ENCODE measurements at regions not wholly inside any gene's neighbourhood (a gene's known extent, or its start where the extent isn't known, plus 50 kb on each side); places are given as distances from the start of the nearest gene placed in this dataset.
A peak's percentile ranks its signal among the peaks of the same experiment; 100 is the strongest.

GRCh38 chr1:182174513-182174855 is 113.0 kb upstream of the ZNF648 start:
- Histone ChIP-seq H3K36me3 (no peaks in the 10 kb centered on the region), H3K27ac (peak overlapping the region in 9 of 12 donors; percentile 2 to 66 (median 45)), H3K4me3 (no peak overlapping the region), H3K4me1 (peaks cover 0 to 47% (median 9%) of the 10 kb centered on the region in 12 donors), H3K27me3 (no peaks in the 10 kb centered on the region), H3K9me3 (no peaks in the 10 kb centered on the region)
- TF ChIP-seq, protein P1, sequence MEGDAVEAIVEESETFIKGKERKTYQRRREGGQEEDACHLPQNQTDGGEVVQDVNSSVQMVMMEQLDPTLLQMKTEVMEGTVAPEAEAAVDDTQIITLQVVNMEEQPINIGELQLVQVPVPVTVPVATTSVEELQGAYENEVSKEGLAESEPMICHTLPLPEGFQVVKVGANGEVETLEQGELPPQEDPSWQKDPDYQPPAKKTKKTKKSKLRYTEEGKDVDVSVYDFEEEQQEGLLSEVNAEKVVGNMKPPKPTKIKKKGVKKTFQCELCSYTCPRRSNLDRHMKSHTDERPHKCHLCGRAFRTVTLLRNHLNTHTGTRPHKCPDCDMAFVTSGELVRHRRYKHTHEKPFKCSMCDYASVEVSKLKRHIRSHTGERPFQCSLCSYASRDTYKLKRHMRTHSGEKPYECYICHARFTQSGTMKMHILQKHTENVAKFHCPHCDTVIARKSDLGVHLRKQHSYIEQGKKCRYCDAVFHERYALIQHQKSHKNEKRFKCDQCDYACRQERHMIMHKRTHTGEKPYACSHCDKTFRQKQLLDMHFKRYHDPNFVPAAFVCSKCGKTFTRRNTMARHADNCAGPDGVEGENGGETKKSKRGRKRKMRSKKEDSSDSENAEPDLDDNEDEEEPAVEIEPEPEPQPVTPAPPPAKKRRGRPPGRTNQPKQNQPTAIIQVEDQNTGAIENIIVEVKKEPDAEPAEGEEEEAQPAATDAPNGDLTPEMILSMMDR (IDR thresholded peaks at IDR 0.05) = no peak
- no peak for TF ChIP-seq POLR2A (IDR thresholded peaks at IDR 0.05)
- no peak for DNase-seq
- intact Hi-C loops (cut with DNase I) = no loop called here
- 0 to 17% (median 16%) methylated on average over 1 of the region's 1 CpG for WGBS, 4 donors
- no peak for ATAC-seq

DNA sequence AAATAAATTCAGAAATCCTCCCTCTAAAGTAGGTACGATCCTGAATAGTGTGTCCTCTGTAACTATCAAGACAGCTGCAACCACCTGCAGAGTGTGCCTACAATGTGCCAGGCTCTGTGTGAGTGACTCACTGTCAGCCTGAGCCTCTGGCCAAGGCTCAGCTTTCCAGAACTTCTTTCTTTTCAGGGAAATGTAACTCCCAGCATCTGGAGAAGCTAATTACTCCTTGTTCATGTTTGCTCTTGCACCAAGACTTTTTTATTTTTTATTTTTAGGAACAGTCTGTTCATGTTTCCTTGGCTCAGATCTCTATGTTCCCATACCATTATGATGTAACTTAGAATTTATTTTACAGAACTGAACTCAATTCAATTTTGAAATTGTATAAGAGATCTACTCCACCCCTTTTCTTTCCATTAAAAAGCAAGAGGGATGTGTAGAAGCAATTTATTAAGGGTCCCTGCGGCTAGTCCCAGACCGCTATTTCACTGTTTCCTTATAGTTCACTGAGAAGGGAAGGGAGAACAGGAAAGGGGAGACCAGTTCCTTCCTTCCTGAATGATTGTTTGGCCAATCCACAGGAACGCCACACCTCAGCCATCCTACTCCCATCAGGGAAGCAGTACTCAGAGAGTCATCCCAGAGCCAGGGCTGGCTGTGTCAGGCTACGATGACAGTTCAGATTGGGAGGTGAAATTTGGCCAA is 112.4 kb upstream of the ZNF648 start:
- ATAC-seq (peak; percentile 79 to 90 (median 81)), DNase-seq (peak; percentile 29 to 66 (median 60))
- Histone ChIP-seq H3K9me3 (no peaks in the 10 kb centered on the region), H3K36me3 (no peaks in the 10 kb centered on the region), H3K4me3 (no peak overlapping the region), H3K27ac (peak overlapping the region in 10 of 12 donors; percentile 2 to 66 (median 41)), H3K27me3 (no peaks in the 10 kb centered on the region), H3K4me1 (peaks cover 0 to 49% (median 9%) of the 10 kb centered on the region in 12 donors)
- intact Hi-C loops (cut with DNase I) = no loop called here
- TF ChIP-seq, protein P1 (IDR thresholded peaks at IDR 0.05) = no peak
- no peak for TF ChIP-seq POLR2A (IDR thresholded peaks at IDR 0.05)
- WGBS, 4 donors = 43 to 49% (median 45%) methylated on average over 5 of the region's 5 CpGs

DNA sequence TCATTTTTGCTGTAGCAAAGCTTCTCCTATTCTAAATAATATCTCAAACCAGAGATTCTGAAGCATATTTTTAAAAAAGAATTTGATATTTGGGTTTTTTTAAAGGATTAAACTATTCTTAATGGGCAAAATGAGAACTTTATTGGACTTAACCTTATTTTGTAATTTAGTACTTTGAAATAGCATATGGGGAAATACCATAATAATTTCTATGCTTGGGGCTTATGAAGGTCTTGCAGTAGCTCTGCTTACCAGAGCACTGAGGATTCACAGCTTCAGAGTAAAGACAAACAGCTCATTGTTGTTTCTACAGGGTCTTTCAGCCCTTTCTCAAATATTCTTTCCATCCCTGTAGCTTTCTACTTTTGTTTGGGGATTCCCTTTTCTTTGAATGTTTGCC is 111.2 kb upstream of the ZNF648 start:
- H3K4me1 ChIP-seq = peaks cover 0 to 56% (median 9%) of the 10 kb centered on the region in 12 donors
- no peaks in the 10 kb centered on the region for H3K9me3 ChIP-seq
- H3K36me3 ChIP-seq = no peaks in the 10 kb centered on the region
- intact Hi-C loops (cut with DNase I) = no loop called here
- no peak for ATAC-seq
- no peak overlapping the region for H3K27ac ChIP-seq
- DNase-seq = no peak
- H3K27me3 ChIP-seq = no peaks in the 10 kb centered on the region
- H3K4me3 ChIP-seq = no peak overlapping the region
- TF ChIP-seq, protein P1 (IDR thresholded peaks at IDR 0.05) = no peak
- TF ChIP-seq POLR2A (IDR thresholded peaks at IDR 0.05) = no peak

- DNase-seq = peak in 2 of 5 donors; percentile 15 to 36
- Histone ChIP-seq H3K9me3 (no peaks in the 10 kb centered on the region), H3K27me3 (no peaks in the 10 kb centered on the region), H3K4me1 (peaks cover 0 to 56% (median 9%) of the 10 kb centered on the region in 12 donors), H3K27ac (peak overlapping the region in 5 of 12 donors; percentile 8 to 86 (median 23)), H3K4me3 (no peak overlapping the region), H3K36me3 (no peaks in the 10 kb centered on the region)
- ATAC-seq = peak in 3 of 4 donors; percentile 21 to 52 (median 48)
- TF ChIP-seq, protein P1 (IDR thresholded peaks at IDR 0.05) = no peak
- 32 to 54% (median 48%) methylated on average over 7 of the region's 7 CpGs for WGBS, 4 donors
- intact Hi-C loops (cut with DNase I) = no loop called here
Observed at GRCh38 chr1:182170891-182171461, 109.5 kb upstream of the ZNF648 start.

Data from heart left ventricle (tissue), 16 donors.